HL-60 (cell line): ENCODE measurements at regions not wholly inside any gene's neighbourhood (a gene's known extent, or its start where the extent isn't known, plus 50 kb on each side); places are given as distances from the start of the nearest gene placed in this dataset.

Source experiments
- DNase-seq, 2 experiments: peaks; one replicate each; pipeline ENCODE4 v3.0.0-alpha.2; 2010 to 2020; ENCODE audit warnings: low read depth in 1 of 2, low spot score in 1 of 2
- H3K27ac ChIP-seq: fragments of 250-450 bp; sonication (Bioruptor Pico); replicated peaks from 2 replicates; pipeline ENCODE4 v1.5.1; 2020; ENCODE audit warnings: mild to moderate bottlenecking, moderate library complexity
- H3K27me3 ChIP-seq: fragments of 250-450 bp; sonication (Bioruptor Pico); 2 replicates; pipeline ENCODE4 v1.5.1; 2021; ENCODE audit warnings: mild to moderate bottlenecking, moderate library complexity; ENCODE audit not compliant: insufficient read depth, poor library complexity, severe bottlenecking
- H3K4me3 ChIP-seq: replicated peaks from 2 replicates; pipeline ENCODE4 v1.5.1; 2011; ENCODE audit warnings: mild to moderate bottlenecking, control low read depth, low read length; ENCODE audit not compliant: insufficient read depth
- CTCF ChIP-seq: IDR thresholded peaks from one replicate; pipeline ENCODE4 v1.5.1; 2011; ENCODE audit warnings: low read length, control low read depth, inconsistent platforms; ENCODE audit not compliant: insufficient read depth
- GABPA ChIP-seq: IDR thresholded peaks from 2 replicates; pipeline ENCODE4 v1.6.1; 2012; ENCODE audit warnings: low read depth
- POLR2AphosphoS5 ChIP-seq: IDR thresholded peaks from 2 replicates; pipeline ENCODE4 v1.6.1; 2012; ENCODE audit warnings: low read depth
- REST ChIP-seq: IDR thresholded peaks from 2 replicates; pipeline ENCODE4 v1.6.1; 2012; ENCODE audit warnings: low read depth; ENCODE audit not compliant: insufficient replicate concordance
- SPI1 ChIP-seq: IDR thresholded peaks from 2 replicates; pipeline ENCODE4 v1.6.1; 2012; ENCODE audit warnings: low read depth, mild to moderate bottlenecking, borderline replicate concordance

- TF ChIP-seq SPI1 (no peak), POLR2AphosphoS5 (no peak), REST (no peak), GABPA (no peak), CTCF (no peak)
- no peak overlapping the region for H3K27ac ChIP-seq
- no peak overlapping the region for H3K4me3 ChIP-seq
- no peak for DNase-seq
- H3K27me3 ChIP-seq = no peaks in the 10 kb centered on the region
These were observed 81.6 kb upstream of the MIER3 start for GRCh38 chr5:57033503-57033902.

GRCh38 chr5:57034201-57034916, 82.4 kb upstream of the MIER3 start:
- no peak for TF ChIP-seq REST
- no peak for TF ChIP-seq GABPA
- no peak for TF ChIP-seq SPI1
- TF ChIP-seq POLR2AphosphoS5 = no peak
- Histone ChIP-seq H3K27me3 (no peaks in the 10 kb centered on the region), H3K27ac (no peak overlapping the region), H3K4me3 (no peak overlapping the region)
- DNase-seq = no peak

GRCh38 chr5:57035955-57036354, 84.0 kb upstream of the MIER3 start:
- H3K27me3 ChIP-seq = no peaks in the 10 kb centered on the region
- H3K27ac ChIP-seq = no peak overlapping the region
- no peak for DNase-seq
- H3K4me3 ChIP-seq = no peak overlapping the region
- TF ChIP-seq SPI1 = no peak
- TF ChIP-seq REST = no peak
- no peak for TF ChIP-seq CTCF
- no peak for TF ChIP-seq POLR2AphosphoS5
- TF ChIP-seq GABPA = no peak
